HEK293 (cell line): ENCODE measurements at regions not wholly inside any gene's neighbourhood (a gene's known extent, or its start where the extent isn't known, plus 50 kb on each side); places are given as distances from the start of the nearest gene placed in this dataset.

Source experiments
- CTCF ChIA-PET: fragments of 350-600 bp; formaldehyde crosslinking; extraction: SDS; loops from one replicate; lab custom pipeline; 2021; ENCODE audit warnings: antibody characterized with exemption; lab: Yijun Ruan, JAX
- POLR2A ChIA-PET: fragments of 300-600 bp; formaldehyde crosslinking; extraction: SDS; loops from one replicate; lab custom pipeline; 2020; ENCODE audit warnings: antibody characterized with exemption, inconsistent platforms; lab: Yijun Ruan, JAX
- H3K27ac ChIP-seq: fragments of 200-500 bp; sonication (Bioruptor generic); 2 replicates; pipeline ENCODE4 v1.5.1; 2014; ENCODE audit warnings: low read depth, low read length, control low read depth, inconsistent platforms; ENCODE audit errors: extremely low read depth
- H3K36me3 ChIP-seq, 2 experiments: fragments of 200-500 bp in 1 of 2; sonication (Bioruptor generic) in 1 of 2; 1 replicate in 1 of 2; 2 replicates in 1 of 2; pipeline ENCODE4 v1.5.1; 2014 to 2017; ENCODE audit warnings: inconsistent platforms in 2 of 2, low read length in 2 of 2; ENCODE audit not compliant: control insufficient read depth in 2 of 2, insufficient read depth in 1 of 2
- H3K4me1 ChIP-seq: fragments of 200-500 bp; sonication (Bioruptor generic); 2 replicates; pipeline ENCODE4 v1.5.1; 2014; ENCODE audit warnings: mild to moderate bottlenecking, low read length, inconsistent platforms; ENCODE audit not compliant: control insufficient read depth, insufficient read depth
- H3K4me3 ChIP-seq: 2 replicates; pipeline ENCODE4 v1.5.1; 2011; ENCODE audit warnings: low read depth, mild to moderate bottlenecking, control low read depth, low read length, moderate library complexity
- H3K9me3 ChIP-seq: fragments of 200-500 bp; sonication (Bioruptor generic); 2 replicates; pipeline ENCODE4 v1.5.1; 2014; ENCODE audit warnings: low read depth, low read length, inconsistent platforms; ENCODE audit not compliant: control insufficient read depth, insufficient read depth
- GLI2 ChIP-seq: fragments of 450-650 bp; formaldehyde crosslinking; IDR thresholded peaks from 2 replicates; pipeline ENCODE4; 2017; ENCODE audit warnings: missing biosample characterization, missing genetic modification characterization, low read depth, borderline replicate concordance
- GLI4 ChIP-seq: fragments of 450-650 bp; formaldehyde crosslinking; IDR thresholded peaks from 2 replicates; pipeline ENCODE4 v1.5.1; 2016; ENCODE audit warnings: missing biosample characterization, missing genetic modification characterization
- KLF1 ChIP-seq: fragments of 450-650 bp; formaldehyde crosslinking; IDR thresholded peaks from 2 replicates; pipeline ENCODE4 v1.5.1; 2016; ENCODE audit warnings: missing biosample characterization, missing genetic modification characterization
- MYNN ChIP-seq: fragments of 450-650 bp; formaldehyde crosslinking; IDR thresholded peaks from 2 replicates; pipeline ENCODE4 v1.5.1; 2016; ENCODE audit warnings: missing biosample characterization, missing genetic modification characterization, borderline replicate concordance
- YY1 ChIP-seq: fragments of 450-650 bp; formaldehyde crosslinking; IDR thresholded peaks from 2 replicates; pipeline ENCODE4 v1.5.1; 2018; ENCODE audit warnings: missing biosample characterization, missing genetic modification characterization
- ZNF114 ChIP-seq: fragments of 450-650 bp; formaldehyde crosslinking; IDR thresholded peaks from 2 replicates; pipeline ENCODE4 v1.5.0; 2017; ENCODE audit warnings: missing biosample characterization, missing genetic modification characterization
- ZNF169 ChIP-seq: fragments of 450-650 bp; formaldehyde crosslinking; IDR thresholded peaks from 2 replicates; pipeline ENCODE4 v1.5.1; 2016; ENCODE audit warnings: missing biosample characterization, missing genetic modification characterization
- ZNF184 ChIP-seq: fragments of 450-650 bp; IDR thresholded peaks from 2 replicates; pipeline ENCODE4 v1.5.1; 2018; ENCODE audit warnings: missing biosample characterization, mild to moderate bottlenecking, missing genetic modification characterization
- ZNF302 ChIP-seq: fragments of 450-650 bp; formaldehyde crosslinking; IDR thresholded peaks from 2 replicates; pipeline ENCODE4 v1.5.1; 2016; ENCODE audit warnings: missing biosample characterization, missing genetic modification characterization, low read depth
- ZNF416 ChIP-seq: fragments of 450-650 bp; formaldehyde crosslinking; IDR thresholded peaks from 2 replicates; pipeline ENCODE4 v1.5.1; 2016; ENCODE audit warnings: missing biosample characterization, missing genetic modification characterization
- ZNF426 ChIP-seq: fragments of 450-650 bp; formaldehyde crosslinking; IDR thresholded peaks from 2 replicates; pipeline ENCODE4 v1.5.1; 2017; ENCODE audit warnings: missing biosample characterization, missing genetic modification characterization, mild to moderate bottlenecking, inconsistent platforms, moderate library complexity
- ZNF48 ChIP-seq: fragments of 450-650 bp; formaldehyde crosslinking; IDR thresholded peaks from 2 replicates; pipeline ENCODE4 v1.5.1; 2016; ENCODE audit warnings: missing biosample characterization, missing genetic modification characterization
- ZNF514 ChIP-seq: fragments of 450-650 bp; formaldehyde crosslinking; IDR thresholded peaks from 2 replicates; pipeline ENCODE4 v1.5.1; 2016; ENCODE audit warnings: missing biosample characterization, missing genetic modification characterization
- ZNF558 ChIP-seq: fragments of 450-650 bp; formaldehyde crosslinking; IDR thresholded peaks from 2 replicates; pipeline ENCODE4 v1.5.1; 2016; ENCODE audit warnings: missing biosample characterization, missing genetic modification characterization
- ZNF560 ChIP-seq: fragments of 450-650 bp; formaldehyde crosslinking; IDR thresholded peaks from 2 replicates; pipeline ENCODE4 v1.5.1; 2017; ENCODE audit warnings: missing biosample characterization, missing genetic modification characterization, borderline replicate concordance
- ZNF621 ChIP-seq: fragments of 450-650 bp; formaldehyde crosslinking; IDR thresholded peaks from 2 replicates; pipeline ENCODE4 v1.5.1; 2017; ENCODE audit warnings: missing biosample characterization, missing genetic modification characterization
- ZNF626 ChIP-seq: fragments of 450-650 bp; sonication (Bioruptor Pico); formaldehyde crosslinking; IDR thresholded peaks from 2 replicates; pipeline ENCODE4 v1.5.1; 2018; ENCODE audit warnings: missing biosample characterization, missing genetic modification characterization, inconsistent platforms
- ZNF670 ChIP-seq: fragments of 450-650 bp; formaldehyde crosslinking; IDR thresholded peaks from 2 replicates; pipeline ENCODE4 v1.5.1; 2016; ENCODE audit warnings: missing biosample characterization, missing genetic modification characterization, low read depth
- ZNF707 ChIP-seq: fragments of 450-650 bp; formaldehyde crosslinking; IDR thresholded peaks from 2 replicates; pipeline ENCODE4 v1.5.1; 2016; ENCODE audit warnings: missing biosample characterization, missing genetic modification characterization
- ZNF776 ChIP-seq: fragments of 450-650 bp; formaldehyde crosslinking; IDR thresholded peaks from 2 replicates; pipeline ENCODE4 v1.5.0; 2017; ENCODE audit warnings: missing biosample characterization, missing genetic modification characterization, borderline replicate concordance
- TF ChIP-seq, protein P1 (sequence below): fragments of 450-650 bp; formaldehyde crosslinking; IDR thresholded peaks from 2 replicates; pipeline ENCODE4 v1.5.1; 2016; ENCODE audit warnings: missing biosample characterization, missing genetic modification characterization
- TF ChIP-seq, protein P2 (sequence below): fragments of 450-650 bp; formaldehyde crosslinking; IDR thresholded peaks from 2 replicates; pipeline ENCODE4 v1.5.1; 2016; ENCODE audit warnings: missing biosample characterization, missing genetic modification characterization
- TF ChIP-seq, protein P3 (sequence below): fragments of 450-650 bp; formaldehyde crosslinking; IDR thresholded peaks from 2 replicates; pipeline ENCODE4 v1.5.1; 2016; ENCODE audit warnings: missing biosample characterization, missing genetic modification characterization
- TF ChIP-seq, protein P4 (sequence below): fragments of 450-650 bp; formaldehyde crosslinking; IDR thresholded peaks from 2 replicates; pipeline ENCODE4 v1.5.1; 2016; ENCODE audit warnings: missing biosample characterization, missing genetic modification characterization
- TF ChIP-seq, protein P5 (sequence below): fragments of 450-650 bp; formaldehyde crosslinking; IDR thresholded peaks from 2 replicates; pipeline ENCODE4 v1.5.1; 2016; ENCODE audit warnings: missing biosample characterization, missing genetic modification characterization, low read depth
- TF ChIP-seq, protein P6 (sequence below): fragments of 450-650 bp; formaldehyde crosslinking; conservative IDR thresholded peaks from 2 replicates; pipeline ENCODE4 v1.5.1; 2016; ENCODE audit warnings: low read depth, missing biosample characterization, missing genetic modification characterization

DNA sequence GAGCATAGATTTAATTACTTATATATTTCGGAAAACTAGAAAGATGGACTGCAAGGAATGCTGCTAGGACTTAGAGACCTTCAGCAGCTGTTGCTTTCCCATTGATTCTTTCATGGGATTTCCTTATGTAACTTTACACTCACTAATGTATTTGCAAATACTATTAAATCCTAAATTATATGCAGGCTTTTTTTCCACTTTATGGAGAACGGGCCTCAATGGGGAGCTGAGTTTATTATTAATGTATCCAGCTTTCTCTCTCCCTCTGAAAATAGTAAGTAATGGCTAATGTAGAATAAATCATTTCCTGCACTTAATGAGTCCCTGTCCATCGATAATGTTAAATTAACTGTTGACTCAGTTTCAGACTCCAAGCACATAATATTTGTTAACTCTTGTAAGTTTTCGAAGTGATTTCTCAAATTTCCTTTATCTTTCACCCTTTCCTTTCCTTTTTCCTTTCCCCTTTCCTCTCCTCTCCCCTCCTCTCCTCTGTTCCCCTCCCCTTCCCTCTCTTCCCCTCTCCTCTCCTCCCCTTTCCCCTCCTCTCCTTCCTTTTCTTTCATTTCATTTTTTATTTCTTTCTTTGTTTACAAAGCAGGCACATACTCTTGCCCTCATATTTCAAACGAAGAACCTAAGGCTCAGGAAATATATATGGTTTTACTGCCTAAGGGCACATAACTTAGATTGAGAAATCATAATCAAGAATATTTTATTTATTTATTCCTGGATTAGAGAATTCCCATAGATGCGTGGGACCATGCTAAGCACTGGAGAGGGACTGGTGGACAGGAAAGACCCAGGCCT is 503.6 kb downstream of the MMUT start:
- CTCF ChIA-PET = no interaction called here
- H3K27ac ChIP-seq = no peak overlapping the region
- POLR2A ChIA-PET = no interaction called here
- H3K9me3 ChIP-seq = no peaks in the 10 kb centered on the region
- TF ChIP-seq ZNF302 (tag by site-specific recombination) (no peak), ZNF626 (no peak), ZNF514 (tag by site-specific recombination) (no peak), ZNF776 (no peak), ZNF707 (tag by site-specific recombination) (no peak), GLI2 (tag by site-specific recombination) (no peak), YY1 (tag by site-specific recombination) (no peak), ZNF169 (tag by site-specific recombination) (no peak), ZNF48 (no peak), KLF1 (no peak), ZNF114 (tag by site-specific recombination) (no peak), ZNF416 (no peak), ZNF426 (tag by site-specific recombination) (no peak), ZNF558 (tag by site-specific recombination) (no peak)
- TF ChIP-seq, protein P1, sequence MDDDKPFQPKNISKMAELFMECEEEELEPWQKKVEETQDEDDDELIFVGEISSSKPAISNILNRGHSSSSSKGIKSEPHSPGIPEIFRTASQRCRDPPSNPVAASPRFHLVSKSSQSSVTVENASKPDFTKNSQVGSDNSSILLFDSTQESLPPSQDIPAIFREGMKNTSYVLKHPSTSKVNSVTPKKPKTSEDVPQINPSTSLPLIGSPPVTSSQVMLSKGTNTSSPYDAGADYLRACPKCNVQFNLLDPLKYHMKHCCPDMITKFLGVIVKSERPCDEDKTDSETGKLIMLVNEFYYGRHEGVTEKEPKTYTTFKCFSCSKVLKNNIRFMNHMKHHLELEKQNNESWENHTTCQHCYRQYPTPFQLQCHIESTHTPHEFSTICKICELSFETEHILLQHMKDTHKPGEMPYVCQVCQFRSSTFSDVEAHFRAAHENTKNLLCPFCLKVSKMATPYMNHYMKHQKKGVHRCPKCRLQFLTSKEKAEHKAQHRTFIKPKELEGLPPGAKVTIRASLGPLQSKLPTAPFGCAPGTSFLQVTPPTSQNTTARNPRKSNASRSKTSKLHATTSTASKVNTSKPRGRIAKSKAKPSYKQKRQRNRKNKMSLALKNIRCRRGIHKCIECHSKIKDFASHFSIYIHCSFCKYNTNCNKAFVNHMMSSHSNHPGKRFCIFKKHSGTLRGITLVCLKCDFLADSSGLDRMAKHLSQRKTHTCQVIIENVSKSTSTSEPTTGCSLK (tag by site-specific recombination) = no peak
- TF ChIP-seq, protein P2, sequence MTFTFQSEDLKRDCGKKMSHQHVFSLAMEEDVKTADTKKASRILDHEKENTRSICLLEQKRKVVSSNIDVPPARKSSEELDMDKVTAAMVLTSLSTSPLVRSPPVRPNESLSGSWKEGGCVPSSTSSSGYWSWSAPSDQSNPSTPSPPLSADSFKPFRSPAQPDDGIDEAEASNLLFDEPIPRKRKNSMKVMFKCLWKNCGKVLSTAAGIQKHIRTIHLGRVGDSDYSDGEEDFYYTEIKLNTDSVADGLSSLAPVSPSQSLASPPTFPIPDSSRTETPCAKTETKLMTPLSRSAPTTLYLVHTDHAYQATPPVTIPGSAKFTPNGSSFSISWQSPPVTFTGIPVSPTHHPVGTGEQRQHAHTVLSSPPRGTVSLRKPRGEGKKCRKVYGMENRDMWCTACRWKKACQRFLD (tag by site-specific recombination) = no peak
- TF ChIP-seq, protein P3, sequence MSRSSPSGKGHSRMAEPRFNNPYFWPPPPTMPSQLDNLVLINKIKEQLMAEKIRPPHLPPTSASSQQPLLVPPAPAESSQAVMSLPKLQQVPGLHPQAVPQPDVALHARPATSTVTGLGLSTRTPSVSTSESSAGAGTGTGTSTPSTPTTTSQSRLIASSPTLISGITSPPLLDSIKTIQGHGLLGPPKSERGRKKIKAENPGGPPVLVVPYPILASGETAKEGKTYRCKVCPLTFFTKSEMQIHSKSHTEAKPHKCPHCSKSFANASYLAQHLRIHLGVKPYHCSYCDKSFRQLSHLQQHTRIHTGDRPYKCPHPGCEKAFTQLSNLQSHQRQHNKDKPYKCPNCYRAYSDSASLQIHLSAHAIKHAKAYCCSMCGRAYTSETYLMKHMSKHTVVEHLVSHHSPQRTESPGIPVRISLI = no peak
- TF ChIP-seq, protein P4, sequence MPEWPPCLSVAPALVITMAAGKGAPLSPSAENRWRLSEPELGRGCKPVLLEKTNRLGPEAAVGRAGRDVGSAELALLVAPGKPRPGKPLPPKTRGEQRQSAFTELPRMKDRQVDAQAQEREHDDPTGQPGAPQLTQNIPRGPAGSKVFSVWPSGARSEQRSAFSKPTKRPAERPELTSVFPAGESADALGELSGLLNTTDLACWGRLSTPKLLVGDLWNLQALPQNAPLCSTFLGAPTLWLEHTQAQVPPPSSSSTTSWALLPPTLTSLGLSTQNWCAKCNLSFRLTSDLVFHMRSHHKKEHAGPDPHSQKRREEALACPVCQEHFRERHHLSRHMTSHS (tag by site-specific recombination) = no peak
- H3K4me1 ChIP-seq = no peaks in the 10 kb centered on the region; the same call in 1 of the 2 replicates
- no peaks in the 10 kb centered on the region for H3K36me3 ChIP-seq
- no peak overlapping the region for H3K4me3 ChIP-seq

DNA sequence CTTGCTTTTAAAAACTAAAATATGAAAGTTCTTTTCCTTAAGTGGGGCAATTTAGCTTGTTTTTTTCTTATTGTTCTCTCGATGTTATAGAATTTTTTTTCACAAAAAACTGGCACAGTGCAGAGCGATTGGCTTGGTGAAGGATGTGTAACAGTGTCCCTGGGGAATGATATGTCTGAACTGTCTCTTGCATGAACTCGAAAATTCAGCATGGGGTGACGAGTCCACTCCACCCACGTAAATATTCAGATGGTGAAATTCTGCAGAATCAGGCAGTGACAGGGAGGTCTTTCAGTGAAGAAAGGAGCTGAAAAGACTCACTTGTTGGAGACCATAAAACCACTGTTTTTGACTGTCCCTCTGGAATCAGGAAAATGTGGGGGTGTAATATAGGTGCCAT is 505.3 kb downstream of the MMUT start:
- ChIA-PET CTCF (interaction anchor here (0.6 kb wide), 1 partner anchor 452 kb away, joined by 3 read pairs; no protein-coding TSS in a partner anchor), POLR2A (no interaction called here)
- TF ChIP-seq ZNF184 (no peak), MYNN (no peak), GLI4 (tag by site-specific recombination) (no peak), ZNF670 (no peak), ZNF621 (tag by site-specific recombination) (no peak), ZNF560 (no peak)
- TF ChIP-seq, protein P5, sequence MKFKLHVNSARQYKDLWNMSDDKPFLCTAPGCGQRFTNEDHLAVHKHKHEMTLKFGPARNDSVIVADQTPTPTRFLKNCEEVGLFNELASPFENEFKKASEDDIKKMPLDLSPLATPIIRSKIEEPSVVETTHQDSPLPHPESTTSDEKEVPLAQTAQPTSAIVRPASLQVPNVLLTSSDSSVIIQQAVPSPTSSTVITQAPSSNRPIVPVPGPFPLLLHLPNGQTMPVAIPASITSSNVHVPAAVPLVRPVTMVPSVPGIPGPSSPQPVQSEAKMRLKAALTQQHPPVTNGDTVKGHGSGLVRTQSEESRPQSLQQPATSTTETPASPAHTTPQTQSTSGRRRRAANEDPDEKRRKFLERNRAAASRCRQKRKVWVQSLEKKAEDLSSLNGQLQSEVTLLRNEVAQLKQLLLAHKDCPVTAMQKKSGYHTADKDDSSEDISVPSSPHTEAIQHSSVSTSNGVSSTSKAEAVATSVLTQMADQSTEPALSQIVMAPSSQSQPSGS (tag by site-specific recombination) = no peak
- TF ChIP-seq, protein P6, sequence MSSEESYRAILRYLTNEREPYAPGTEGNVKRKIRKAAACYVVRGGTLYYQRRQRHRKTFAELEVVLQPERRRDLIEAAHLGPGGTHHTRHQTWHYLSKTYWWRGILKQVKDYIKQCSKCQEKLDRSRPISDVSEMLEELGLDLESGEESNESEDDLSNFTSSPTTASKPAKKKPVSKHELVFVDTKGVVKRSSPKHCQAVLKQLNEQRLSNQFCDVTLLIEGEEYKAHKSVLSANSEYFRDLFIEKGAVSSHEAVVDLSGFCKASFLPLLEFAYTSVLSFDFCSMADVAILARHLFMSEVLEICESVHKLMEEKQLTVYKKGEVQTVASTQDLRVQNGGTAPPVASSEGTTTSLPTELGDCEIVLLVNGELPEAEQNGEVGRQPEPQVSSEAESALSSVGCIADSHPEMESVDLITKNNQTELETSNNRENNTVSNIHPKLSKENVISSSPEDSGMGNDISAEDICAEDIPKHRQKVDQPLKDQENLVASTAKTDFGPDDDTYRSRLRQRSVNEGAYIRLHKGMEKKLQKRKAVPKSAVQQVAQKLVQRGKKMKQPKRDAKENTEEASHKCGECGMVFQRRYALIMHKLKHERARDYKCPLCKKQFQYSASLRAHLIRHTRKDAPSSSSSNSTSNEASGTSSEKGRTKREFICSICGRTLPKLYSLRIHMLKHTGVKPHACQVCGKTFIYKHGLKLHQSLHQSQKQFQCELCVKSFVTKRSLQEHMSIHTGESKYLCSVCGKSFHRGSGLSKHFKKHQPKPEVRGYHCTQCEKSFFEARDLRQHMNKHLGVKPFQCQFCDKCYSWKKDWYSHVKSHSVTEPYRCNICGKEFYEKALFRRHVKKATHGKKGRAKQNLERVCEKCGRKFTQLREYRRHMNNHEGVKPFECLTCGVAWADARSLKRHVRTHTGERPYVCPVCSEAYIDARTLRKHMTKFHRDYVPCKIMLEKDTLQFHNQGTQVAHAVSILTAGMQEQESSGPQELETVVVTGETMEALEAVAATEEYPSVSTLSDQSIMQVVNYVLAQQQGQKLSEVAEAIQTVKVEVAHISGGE (tag by site-specific recombination) = no peak

More for the DNA sequence above, 505.3 kb downstream of the MMUT start:
- H3K4me1 ChIP-seq = no peaks in the 10 kb centered on the region; the same call in 1 of the 2 replicates
- no peaks in the 10 kb centered on the region for H3K36me3 ChIP-seq
- H3K9me3 ChIP-seq = no peaks in the 10 kb centered on the region
- no peak overlapping the region for H3K4me3 ChIP-seq
- no peak overlapping the region for H3K27ac ChIP-seq
